Breast epithelium (tissue), 3 donors: ENCODE measurements at regions not wholly inside any gene's neighbourhood (a gene's known extent, or its start where the extent isn't known, plus 50 kb on each side); places are given as distances from the start of the nearest gene placed in this dataset.

Experiments used
- POLR2A ChIP-seq: fragments of 450-650 bp; IDR thresholded peaks from one replicate; pipeline ENCODE4 v1.6.1; 2016; ENCODE audit warnings: antibody characterized with exemption, mild to moderate bottlenecking, moderate library complexity
- POLR2AphosphoS5 ChIP-seq, 3 donors: sonication (generic); formaldehyde crosslinking; IDR thresholded peaks; one replicate each; pipeline ENCODE4 v1.6.1; 2017; ENCODE audit warnings: antibody characterized with exemption in 3 of 3
- TF ChIP-seq, protein P1 (sequence below), 3 donors: fragments of 450-650 bp; IDR thresholded peaks; one replicate each; pipeline ENCODE4 v1.5.1; 2016 to 2017; ENCODE audit warnings: antibody characterized with exemption in 3 of 3, mild to moderate bottlenecking in 3 of 3, moderate library complexity in 3 of 3

DNA sequence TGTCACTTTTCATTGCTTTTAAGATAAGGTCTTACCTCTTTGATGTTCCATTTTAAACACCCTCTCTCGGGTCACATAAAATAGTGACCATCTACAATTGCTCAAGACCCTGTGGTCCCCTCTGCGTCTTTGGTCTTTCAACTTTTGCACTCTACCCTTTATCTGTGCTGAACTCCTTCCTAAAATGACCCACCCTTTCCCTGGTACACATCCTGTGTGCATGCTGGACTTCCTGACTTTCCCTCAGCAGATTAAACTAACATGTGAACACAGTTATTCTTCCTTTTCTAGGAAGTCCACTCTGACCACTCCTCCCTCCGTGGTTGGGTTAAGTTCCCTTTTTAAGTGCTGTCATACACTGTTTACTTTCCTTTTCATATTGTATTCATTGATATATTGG, 414.2 kb downstream of the GABRB3 start:
- TF ChIP-seq, protein P1, sequence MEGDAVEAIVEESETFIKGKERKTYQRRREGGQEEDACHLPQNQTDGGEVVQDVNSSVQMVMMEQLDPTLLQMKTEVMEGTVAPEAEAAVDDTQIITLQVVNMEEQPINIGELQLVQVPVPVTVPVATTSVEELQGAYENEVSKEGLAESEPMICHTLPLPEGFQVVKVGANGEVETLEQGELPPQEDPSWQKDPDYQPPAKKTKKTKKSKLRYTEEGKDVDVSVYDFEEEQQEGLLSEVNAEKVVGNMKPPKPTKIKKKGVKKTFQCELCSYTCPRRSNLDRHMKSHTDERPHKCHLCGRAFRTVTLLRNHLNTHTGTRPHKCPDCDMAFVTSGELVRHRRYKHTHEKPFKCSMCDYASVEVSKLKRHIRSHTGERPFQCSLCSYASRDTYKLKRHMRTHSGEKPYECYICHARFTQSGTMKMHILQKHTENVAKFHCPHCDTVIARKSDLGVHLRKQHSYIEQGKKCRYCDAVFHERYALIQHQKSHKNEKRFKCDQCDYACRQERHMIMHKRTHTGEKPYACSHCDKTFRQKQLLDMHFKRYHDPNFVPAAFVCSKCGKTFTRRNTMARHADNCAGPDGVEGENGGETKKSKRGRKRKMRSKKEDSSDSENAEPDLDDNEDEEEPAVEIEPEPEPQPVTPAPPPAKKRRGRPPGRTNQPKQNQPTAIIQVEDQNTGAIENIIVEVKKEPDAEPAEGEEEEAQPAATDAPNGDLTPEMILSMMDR (IDR thresholded peaks at IDR 0.05) = no peak
- no peak for TF ChIP-seq POLR2A
- TF ChIP-seq POLR2AphosphoS5 (IDR thresholded peaks at IDR 0.05) = no peak
